Bronchial epithelial cell (primary cell): ENCODE measurements at regions not wholly inside any gene's neighbourhood (a gene's known extent, or its start where the extent isn't known, plus 50 kb on each side); places are given as distances from the start of the nearest gene placed in this dataset.

Experiments used
- DNase-seq: peaks from one replicate; pipeline ENCODE4 v3.0.0-alpha.2; 2010; ENCODE audit warnings: low read depth
- FAIRE-seq: peaks from 2 replicates; lab custom pipeline; 2011; peaks lifted over from hg19 to GRCh38; lab: Jason Lieb, UNC
- H3K27me3 ChIP-seq: 2 replicates; pipeline ENCODE4 v1.5.1; 2011; ENCODE audit warnings: low read length; ENCODE audit not compliant: control insufficient read depth, insufficient read depth
- H3K36me3 ChIP-seq: 2 replicates; pipeline ENCODE4 v1.5.1; 2011; ENCODE audit warnings: low read length; ENCODE audit not compliant: control insufficient read depth, insufficient read depth
- H3K4me3 ChIP-seq: 2 replicates; pipeline ENCODE4 v1.5.1; 2011; ENCODE audit warnings: mild to moderate bottlenecking, low read depth, low read length, control low read depth
- CTCF ChIP-seq: IDR thresholded peaks from 2 replicates; pipeline ENCODE4 v1.5.1; 2011; ENCODE audit warnings: mild to moderate bottlenecking, moderate library complexity, low read length, control low read depth, inconsistent platforms; ENCODE audit not compliant: insufficient read depth, severe bottlenecking

DNA sequence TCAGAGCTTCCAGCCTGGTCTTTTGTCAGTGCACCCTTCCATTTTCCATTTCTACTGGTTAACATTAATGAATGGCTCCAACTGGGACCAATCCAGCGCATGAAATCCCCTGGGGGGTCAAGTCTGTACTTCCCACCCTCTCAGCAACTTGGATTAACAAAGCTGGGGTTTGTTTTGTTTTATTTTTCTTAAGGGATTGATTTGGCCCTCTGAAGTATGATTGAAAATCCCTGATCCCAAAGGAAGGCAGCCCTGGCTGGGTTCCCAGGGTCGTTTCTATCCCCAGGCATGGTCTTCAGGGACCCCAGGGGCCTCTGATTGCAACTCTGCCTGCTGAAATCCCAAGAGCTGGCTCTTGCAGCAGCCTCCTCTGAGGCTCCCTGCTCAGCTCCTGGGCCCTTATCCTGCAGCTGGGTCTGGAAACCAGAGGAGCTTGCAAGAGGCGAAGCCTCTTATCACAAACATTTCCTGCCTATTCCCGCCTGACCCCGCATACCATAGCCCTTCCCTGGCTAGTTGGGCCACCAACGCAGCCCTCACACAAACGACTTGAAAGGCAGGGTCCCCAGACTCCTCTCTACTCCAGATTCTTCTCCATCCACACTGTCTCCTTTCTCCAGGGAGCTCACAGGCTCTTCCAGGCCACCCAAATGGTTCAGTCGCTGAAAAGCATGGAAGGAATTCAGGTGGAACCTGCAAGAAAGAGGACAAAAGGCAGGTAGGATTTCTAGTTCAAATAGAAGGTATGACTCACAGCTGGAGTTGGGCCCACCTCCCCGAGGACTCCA is 109.7 kb upstream of the PKDCC start:
- Histone ChIP-seq H3K4me3 (no peak overlapping the region), H3K36me3 (no peaks in the 10 kb centered on the region), H3K27me3 (no peaks in the 10 kb centered on the region)
- TF ChIP-seq CTCF, result no peak
- DNase-seq, result no peak
- no peak for FAIRE-seq

GRCh38 chr2:41940060-41940744 is 107.6 kb upstream of the PKDCC start:
- DNase-seq (no peak), FAIRE-seq (no peak)
- no peaks in the 10 kb centered on the region for H3K36me3 ChIP-seq
- TF ChIP-seq CTCF, result no peak
- no peak overlapping the region for H3K4me3 ChIP-seq
- H3K27me3 ChIP-seq, result no peaks in the 10 kb centered on the region

GRCh38 chr2:41940745-41941063 is 107.1 kb upstream of the PKDCC start:
- H3K4me3 ChIP-seq, result no peak overlapping the region
- no peak for TF ChIP-seq CTCF
- FAIRE-seq (no peak), DNase-seq (no peak)
- no peaks in the 10 kb centered on the region for H3K27me3 ChIP-seq
- no peaks in the 10 kb centered on the region for H3K36me3 ChIP-seq

DNA sequence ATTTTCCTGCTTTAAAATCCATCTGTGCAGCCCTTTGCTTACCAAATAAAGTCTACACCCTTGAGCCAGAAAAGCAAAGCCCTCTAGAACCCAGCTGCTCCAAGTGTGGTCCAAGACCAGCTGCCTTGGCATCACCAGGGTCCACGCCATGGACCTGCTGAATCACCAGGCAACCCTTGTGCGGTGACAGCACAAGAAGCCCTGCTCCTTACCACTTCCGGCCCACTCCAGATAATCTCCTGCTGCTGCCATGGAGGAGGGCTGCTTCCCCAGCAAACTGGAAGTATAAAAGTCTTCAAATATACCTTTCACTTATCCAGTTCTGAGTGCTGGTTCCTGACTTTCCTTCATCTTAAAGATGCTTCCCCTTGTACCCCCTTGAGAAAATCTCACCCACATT is 106.0 kb upstream of the PKDCC start:
- no peak for FAIRE-seq
- H3K36me3 ChIP-seq, result no peaks in the 10 kb centered on the region
- no peak overlapping the region for H3K4me3 ChIP-seq
- no peaks in the 10 kb centered on the region for H3K27me3 ChIP-seq
- no peak for TF ChIP-seq CTCF
- DNase-seq, result no peak

DNA sequence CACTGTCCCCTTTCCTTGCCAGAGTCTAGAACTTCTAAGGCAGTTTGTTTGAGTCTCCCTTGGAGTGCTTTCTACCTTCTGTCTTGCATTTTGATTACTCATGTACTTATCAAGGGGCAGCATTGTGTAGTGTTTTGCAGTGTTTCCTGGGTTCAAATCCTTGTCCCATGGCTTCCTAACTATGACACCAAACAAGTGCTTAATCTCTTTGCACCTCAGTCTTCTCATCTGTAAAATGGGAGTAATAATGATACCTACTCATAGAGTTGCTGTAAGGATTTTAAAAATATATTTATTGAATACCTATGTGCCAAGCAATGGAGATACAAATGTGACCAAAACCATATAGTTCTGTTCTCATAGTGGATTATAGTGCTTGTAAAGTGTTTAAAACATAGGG is 105.5 kb upstream of the PKDCC start:
- no peak for TF ChIP-seq CTCF
- Histone ChIP-seq H3K4me3 (no peak overlapping the region), H3K27me3 (no peaks in the 10 kb centered on the region), H3K36me3 (no peaks in the 10 kb centered on the region)
- DNase-seq (no peak), FAIRE-seq (no peak)
